Right lobe of liver (tissue), 6 donors: ENCODE measurements at regions not wholly inside any gene's neighbourhood (a gene's known extent, or its start where the extent isn't known, plus 50 kb on each side); places are given as distances from the start of the nearest gene placed in this dataset.

Source experiments
- ATAC-seq, 4 donors: fragments of 200-7000 bp; cut with Tn5 transposase; one replicate each; pipeline ENCODE4 v1.9.1; 2020; ENCODE audit warnings: mild to moderate bottlenecking in 4 of 4, moderate library complexity in 4 of 4
- DNase-seq, 3 donors: peaks; one replicate each; pipeline ENCODE4 v3.0.0-alpha.2; 2020
- H3K27ac ChIP-seq, 3 donors: fragments of 200-600 bp; one replicate each; pipeline ENCODE4 v1.8.0; 2022
- H3K27me3 ChIP-seq, 2 donors: fragments of 200-600 bp; one replicate each; pipeline ENCODE4 v1.8.0; 2022
- H3K36me3 ChIP-seq, 4 donors: fragments of 200-600 bp; sonication (generic) in 1 of 4; one replicate each; pipeline versions ENCODE4 v1.5.1 to v1.8.0; 2017 to 2022; ENCODE audit warnings: control low read depth in 1 of 4
- H3K4me1 ChIP-seq, 4 donors: fragments of 200-600 bp; sonication (generic) in 1 of 4; one replicate each; pipeline versions ENCODE4 v1.5.1 to v1.8.0; 2017 to 2022; ENCODE audit warnings: control low read depth in 1 of 4
- H3K4me3 ChIP-seq, 3 donors: fragments of 200-600 bp; one replicate each; pipeline ENCODE4 v1.8.0; 2022
- H3K9me3 ChIP-seq, 4 donors: fragments of 200-600 bp; sonication (generic) in 1 of 4; one replicate each; pipeline versions ENCODE4 v1.5.1 to v1.8.0; 2017 to 2022; ENCODE audit warnings: control low read depth in 1 of 4
- POLR2A ChIP-seq: fragments of 450-650 bp; IDR thresholded peaks from one replicate; pipeline ENCODE4 v1.6.1; 2017; ENCODE audit warnings: antibody characterized with exemption, mild to moderate bottlenecking
- WGBS: methylation state at CpG from one replicate; pipeline ENCODE4 v1.1.6; 2018; ENCODE audit warnings: low coverage, low lambda C conversion rate; ENCODE audit not compliant: insufficient coverage; ENCODE audit errors: missing lambda C conversion rate; 5-methylcytosine and 5-hydroxymethylcytosine counted together
- intact Hi-C, 2 donors: fragments of 100-400 bp; cut with DNase I; formaldehyde crosslinking; loops; one replicate each; pipeline versions ENCODE4 v1.11.2 to v1.14.1; 2022
- TF ChIP-seq, protein P1 (sequence below), 4 donors: fragments of 200-600 bp in 3 of 4; fragments of 450-650 bp in 1 of 4; IDR thresholded peaks; one replicate each; pipeline versions ENCODE4 v1.5.1 to v1.8.0; 2016 to 2022; ENCODE audit warnings: antibody characterized with exemption in 4 of 4, mild to moderate bottlenecking in 2 of 4
- donor health status: DM: no; HTN: yes; CAD: no.
- donor health status: DM: no; HTN: no; CAD: no.
- donor health status: DM: no; HTN: no; CAD: no.
- donor health status: DM: no; HTN: yes; CAD: no.
- donor health status: DM: no; HTN: yes; CAD: no.

DNA sequence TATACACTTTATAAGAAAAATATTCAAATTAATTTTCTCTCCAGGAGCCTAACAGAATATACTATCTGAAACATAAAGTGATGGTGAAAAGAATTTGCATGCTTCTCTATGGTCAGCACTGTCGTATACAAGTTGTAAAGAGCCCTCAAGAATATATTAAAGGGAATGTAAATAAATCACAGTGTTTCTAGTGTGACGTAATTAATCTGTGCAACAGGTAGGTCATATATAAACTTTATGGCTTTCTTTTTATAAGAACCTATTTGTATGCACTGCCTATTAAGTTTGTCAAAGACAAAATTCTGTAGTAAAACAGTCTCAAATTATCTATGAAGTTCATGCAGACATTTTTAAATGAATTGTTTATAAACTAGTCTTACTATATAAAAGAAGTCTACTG, 347.9 kb upstream of the EYS start:
- intact Hi-C loops, result no loop called here
- Histone ChIP-seq H3K27ac (no peak overlapping the region), H3K36me3 (no peaks in the 10 kb centered on the region), H3K27me3 (no peaks in the 10 kb centered on the region), H3K9me3 (no peaks in the 10 kb centered on the region), H3K4me3 (no peak overlapping the region), H3K4me1 (no peaks in the 10 kb centered on the region)
- ATAC-seq, result no peak
- TF ChIP-seq POLR2A, result no peak
- TF ChIP-seq, protein P1, sequence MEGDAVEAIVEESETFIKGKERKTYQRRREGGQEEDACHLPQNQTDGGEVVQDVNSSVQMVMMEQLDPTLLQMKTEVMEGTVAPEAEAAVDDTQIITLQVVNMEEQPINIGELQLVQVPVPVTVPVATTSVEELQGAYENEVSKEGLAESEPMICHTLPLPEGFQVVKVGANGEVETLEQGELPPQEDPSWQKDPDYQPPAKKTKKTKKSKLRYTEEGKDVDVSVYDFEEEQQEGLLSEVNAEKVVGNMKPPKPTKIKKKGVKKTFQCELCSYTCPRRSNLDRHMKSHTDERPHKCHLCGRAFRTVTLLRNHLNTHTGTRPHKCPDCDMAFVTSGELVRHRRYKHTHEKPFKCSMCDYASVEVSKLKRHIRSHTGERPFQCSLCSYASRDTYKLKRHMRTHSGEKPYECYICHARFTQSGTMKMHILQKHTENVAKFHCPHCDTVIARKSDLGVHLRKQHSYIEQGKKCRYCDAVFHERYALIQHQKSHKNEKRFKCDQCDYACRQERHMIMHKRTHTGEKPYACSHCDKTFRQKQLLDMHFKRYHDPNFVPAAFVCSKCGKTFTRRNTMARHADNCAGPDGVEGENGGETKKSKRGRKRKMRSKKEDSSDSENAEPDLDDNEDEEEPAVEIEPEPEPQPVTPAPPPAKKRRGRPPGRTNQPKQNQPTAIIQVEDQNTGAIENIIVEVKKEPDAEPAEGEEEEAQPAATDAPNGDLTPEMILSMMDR (IDR thresholded peaks at IDR 0.05), result no peak
- DNase-seq, result no peak
- WGBS, result 27% methylated on average over 2 of the region's 2 CpGs

DNA sequence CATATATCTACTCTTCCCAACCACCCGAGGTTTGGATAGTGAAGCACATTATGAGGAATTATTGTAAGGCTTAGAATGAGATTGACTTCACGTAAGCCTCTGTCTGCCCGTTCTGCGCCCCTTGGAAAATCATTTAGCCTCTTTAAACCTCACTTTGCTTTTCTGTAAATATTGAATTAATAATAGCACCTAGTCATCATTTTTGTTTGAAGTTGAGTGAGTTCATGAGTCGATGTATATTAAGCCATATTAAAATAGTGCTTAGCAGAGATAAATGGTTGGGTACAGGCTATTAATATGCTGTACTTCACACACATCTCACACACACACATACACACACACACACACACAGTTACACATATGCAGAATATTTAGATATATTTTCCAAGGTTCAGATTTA, 344.8 kb upstream of the EYS start:
- Histone ChIP-seq H3K36me3 (no peaks in the 10 kb centered on the region), H3K27me3 (no peaks in the 10 kb centered on the region), H3K9me3 (no peaks in the 10 kb centered on the region), H3K4me1 (no peaks in the 10 kb centered on the region), H3K27ac (no peak overlapping the region), H3K4me3 (no peak overlapping the region)
- DNase-seq (no peak), ATAC-seq (no peak)
- WGBS, result 54% methylated on average over 5 of the region's 5 CpGs
- TF ChIP-seq, protein P1 (IDR thresholded peaks at IDR 0.05), result no peak
- no peak for TF ChIP-seq POLR2A
- intact Hi-C loops, result no loop called here

DNA sequence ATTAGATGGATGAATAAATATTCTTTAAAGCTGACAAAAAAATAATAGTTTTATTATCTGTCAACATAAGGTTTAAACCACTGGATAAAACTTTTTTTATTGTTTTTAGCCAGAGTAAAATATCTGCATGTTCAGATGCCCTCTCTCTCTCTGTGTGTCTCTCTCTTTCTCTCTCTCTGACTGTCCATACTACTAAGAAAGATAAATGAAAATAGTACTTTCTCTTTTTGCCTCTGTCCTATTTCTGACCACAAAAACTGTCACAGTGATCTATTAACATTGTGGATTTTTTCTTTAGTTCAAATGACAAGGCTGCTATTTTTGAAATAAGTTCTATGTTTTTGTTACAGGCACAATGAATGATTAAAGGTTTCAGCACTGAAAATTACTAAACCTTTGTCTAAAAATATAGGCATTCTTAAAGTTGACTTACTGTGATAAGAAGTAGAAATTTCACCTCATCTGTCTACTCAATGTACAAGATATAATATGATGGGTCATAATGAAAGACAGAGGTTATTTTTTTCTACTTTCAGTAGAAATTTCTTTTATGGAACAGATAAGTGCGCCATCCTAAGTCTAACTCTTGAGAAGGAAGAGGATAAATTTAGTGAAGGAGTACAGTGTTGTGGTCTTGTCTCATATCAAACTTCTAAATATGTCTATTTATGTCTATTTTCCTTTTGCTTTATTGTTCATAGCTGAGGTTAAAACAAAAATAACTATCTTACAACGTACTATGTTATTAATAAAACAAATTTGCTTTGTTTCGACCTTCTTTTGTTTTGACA, 341.9 kb upstream of the EYS start:
- TF ChIP-seq, protein P1 (IDR thresholded peaks at IDR 0.05), result no peak
- ATAC-seq (no peak), DNase-seq (no peak)
- no peaks in the 10 kb centered on the region for H3K4me1 ChIP-seq
- H3K36me3 ChIP-seq, result no peaks in the 10 kb centered on the region
- H3K9me3 ChIP-seq, result no peaks in the 10 kb centered on the region
- 40% methylated on average over 3 of the region's 3 CpGs for WGBS
- no peak overlapping the region for H3K27ac ChIP-seq
- intact Hi-C loops, result no loop called here
- no peaks in the 10 kb centered on the region for H3K27me3 ChIP-seq
- H3K4me3 ChIP-seq, result no peak overlapping the region

DNA sequence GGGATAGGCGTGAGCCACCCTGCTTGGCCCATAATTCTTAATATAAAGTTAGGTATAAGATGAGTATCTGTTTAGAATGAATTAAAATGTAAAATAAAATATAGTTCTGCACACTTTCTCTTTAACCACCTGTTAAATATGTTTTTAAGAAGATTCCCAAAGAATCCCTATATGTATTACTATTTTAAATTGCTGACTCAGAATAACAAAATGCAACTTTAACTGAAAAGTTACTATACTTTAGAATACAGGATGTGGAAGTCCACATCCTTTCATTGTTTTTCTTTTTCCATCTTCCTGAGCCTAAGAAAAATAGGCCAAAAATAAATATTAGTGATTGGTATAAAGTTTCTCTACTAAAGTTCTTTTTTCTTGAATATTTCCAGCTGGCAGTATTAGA, 325.6 kb upstream of the EYS start:
- ATAC-seq (no peak), DNase-seq (no peak)
- H3K4me1 ChIP-seq, result no peaks in the 10 kb centered on the region
- no peaks in the 10 kb centered on the region for H3K27me3 ChIP-seq
- TF ChIP-seq POLR2A, result no peak
- TF ChIP-seq, protein P1 (IDR thresholded peaks at IDR 0.05), result no peak
- intact Hi-C loops, result no loop called here
- no peak overlapping the region for H3K4me3 ChIP-seq
- H3K27ac ChIP-seq, result no peak overlapping the region
- H3K9me3 ChIP-seq, result no peaks in the 10 kb centered on the region
- WGBS, result 8% methylated on average over 1 of the region's 1 CpG
- no peaks in the 10 kb centered on the region for H3K36me3 ChIP-seq

DNA sequence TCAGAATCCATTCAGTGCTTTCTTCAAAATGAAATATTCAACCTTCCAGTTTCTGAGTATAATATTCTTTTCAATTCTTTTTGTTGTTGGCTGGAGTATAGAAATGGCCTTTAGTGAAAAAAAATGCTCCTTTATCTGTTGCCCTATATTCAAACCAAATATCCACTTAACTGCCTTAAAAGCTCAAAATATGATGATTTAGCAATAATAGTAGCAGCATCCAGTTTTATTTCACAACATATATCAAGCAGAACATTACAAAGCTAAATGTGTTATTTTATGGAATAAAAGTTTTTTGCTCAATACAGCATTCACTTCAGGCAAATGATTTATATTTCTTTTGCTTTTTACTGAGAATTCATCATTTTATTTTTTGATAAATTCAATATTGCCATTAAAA, 322.4 kb upstream of the EYS start:
- ATAC-seq (no peak), DNase-seq (no peak)
- Histone ChIP-seq H3K27ac (no peak overlapping the region), H3K36me3 (no peaks in the 10 kb centered on the region), H3K4me1 (no peaks in the 10 kb centered on the region), H3K27me3 (no peaks in the 10 kb centered on the region), H3K4me3 (no peak overlapping the region), H3K9me3 (no peaks in the 10 kb centered on the region)
- no peak for TF ChIP-seq POLR2A
- TF ChIP-seq, protein P1 (IDR thresholded peaks at IDR 0.05), result no peak
- intact Hi-C loops, result no loop called here
